IMR-90 (cell line): ENCODE measurements at regions not wholly inside any gene's neighbourhood (a gene's known extent, or its start where the extent isn't known, plus 50 kb on each side); places are given as distances from the start of the nearest gene placed in this dataset.

Source experiments
- ATAC-seq: fragments of 200-7000 bp; cut with Tn5 transposase; 2 replicates; pipeline ENCODE4 v1.9.1; 2020; ENCODE audit warnings: low read depth, mild to moderate bottlenecking, moderate library complexity
- BruUV-seq: library from RNA; stranded (reverse); fragments of 400-500 nt; replicated peaks from 2 replicates; lab custom pipeline; 2021; lab: Mats Ljungman, UMichigan
- CTCF ChIA-PET: fragments of 300-600 bp; formaldehyde crosslinking; extraction: SDS; loops from one replicate; lab custom pipeline; 2021; ENCODE audit warnings: antibody characterized with exemption; lab: Yijun Ruan, JAX
- POLR2A ChIA-PET: fragments of 300-600 bp; sonication (Branson Sonifier 250); formaldehyde crosslinking; loops from one replicate; lab custom pipeline; 2022; ENCODE audit warnings: antibody characterized with exemption; ENCODE audit not compliant: unreplicated experiment; lab: Charles Lee
- DNase-seq: peaks from one replicate; pipeline ENCODE4 v3.0.0; 2013
- H2AFZ ChIP-seq: replicated peaks from 2 replicates; pipeline ENCODE3; 2013; ENCODE audit warnings: low read length, mild to moderate bottlenecking; ENCODE audit not compliant: poor library complexity
- H2AK5ac ChIP-seq: 2 replicates; pipeline ENCODE4 v1.6.1; 2013; ENCODE audit warnings: low read depth, low read length, inconsistent platforms
- H2AK9ac ChIP-seq: replicated peaks from 2 replicates; pipeline ENCODE3; 2013; ENCODE audit warnings: mild to moderate bottlenecking, low read depth, low read length, moderate library complexity; ENCODE audit not compliant: poor library complexity
- H2BK120ac ChIP-seq: 2 replicates; pipeline ENCODE4 v1.6.1; 2013; ENCODE audit warnings: low read depth, low read length, inconsistent platforms
- H2BK15ac ChIP-seq: 3 replicates; pipeline ENCODE4 v1.6.1; 2013; ENCODE audit warnings: low read depth, low read length, inconsistent platforms
- H2BK20ac ChIP-seq: 2 replicates; pipeline ENCODE4 v1.6.1; 2013; ENCODE audit warnings: low read depth, mild to moderate bottlenecking, inconsistent platforms, low read length, moderate library complexity
- H2BK5ac ChIP-seq: 2 replicates; pipeline ENCODE4 v1.6.1; 2013; ENCODE audit warnings: mild to moderate bottlenecking, low read depth, low read length, inconsistent platforms; ENCODE audit not compliant: poor library complexity, severe bottlenecking
- H3K14ac ChIP-seq: replicated peaks from 2 replicates; pipeline ENCODE4 v1.6.1; 2013; ENCODE audit warnings: low read depth, low read length, inconsistent platforms
- H3K18ac ChIP-seq: 2 replicates; pipeline ENCODE4 v1.6.1; 2013; ENCODE audit warnings: low read depth, low read length, control low read depth
- H3K23ac ChIP-seq: 2 replicates; pipeline ENCODE4 v1.6.1; 2013; ENCODE audit warnings: low read depth, low read length, inconsistent platforms
- H3K27ac ChIP-seq: 2 replicates; pipeline ENCODE4 v1.5.1; 2013; ENCODE audit warnings: mild to moderate bottlenecking, control low read depth, low read length; ENCODE audit not compliant: insufficient read depth
- H3K27me3 ChIP-seq: 2 replicates; pipeline ENCODE4 v1.6.1; 2013; ENCODE audit warnings: low read length; ENCODE audit not compliant: control insufficient read depth, insufficient read depth
- H3K36me3 ChIP-seq: 2 replicates; pipeline ENCODE4 v1.6.1; 2013; ENCODE audit warnings: low read length, mixed read lengths; ENCODE audit not compliant: control insufficient read depth, insufficient read depth
- H3K4ac ChIP-seq: 2 replicates; pipeline ENCODE4 v1.6.1; 2013; ENCODE audit warnings: low read depth, low read length, inconsistent platforms
- H3K4me1 ChIP-seq: 2 replicates; pipeline ENCODE4 v1.6.1; 2013; ENCODE audit warnings: low read length, mixed read lengths; ENCODE audit not compliant: control insufficient read depth, insufficient read depth
- H3K4me2 ChIP-seq: 2 replicates; pipeline ENCODE4 v1.6.1; 2013; ENCODE audit warnings: low read depth, mild to moderate bottlenecking, control low read depth, low read length, moderate library complexity
- H3K4me3 ChIP-seq: 2 replicates; pipeline ENCODE4 v1.5.1; 2013; ENCODE audit warnings: low read depth, mild to moderate bottlenecking, control low read depth, low read length, moderate library complexity; ENCODE audit not compliant: insufficient read depth
- H3K56ac ChIP-seq: 2 replicates; pipeline ENCODE4 v1.6.1; 2013; ENCODE audit warnings: low read length, inconsistent platforms; ENCODE audit not compliant: insufficient read depth; ENCODE audit errors: extremely low read depth
- H3K79me1 ChIP-seq, 2 experiments: 2 replicates each; pipeline ENCODE4 v1.6.1; 2013; ENCODE audit warnings: low read length in 2 of 2, inconsistent platforms in 1 of 2, low read depth in 1 of 2
- H3K9ac ChIP-seq: 2 replicates; pipeline ENCODE4 v1.6.1; 2013; ENCODE audit warnings: low read depth, low read length, control low read depth
- H3K9me1 ChIP-seq: 2 replicates; pipeline ENCODE4 v1.6.1; 2013; ENCODE audit warnings: low read length, inconsistent platforms; ENCODE audit not compliant: insufficient read depth
- H3K9me3 ChIP-seq: 2 replicates; pipeline ENCODE4 v1.6.1; 2013; ENCODE audit warnings: low read length; ENCODE audit not compliant: control insufficient read depth, insufficient read depth
- H4K20me1 ChIP-seq: 2 replicates; pipeline ENCODE4 v1.6.1; 2013; ENCODE audit warnings: low read length, inconsistent platforms; ENCODE audit not compliant: insufficient read depth
- H4K5ac ChIP-seq: 2 replicates; pipeline ENCODE4 v1.6.1; 2013; ENCODE audit warnings: mild to moderate bottlenecking, low read depth, low read length, control low read depth
- H4K8ac ChIP-seq, 2 experiments: 2 replicates each; pipeline ENCODE4 v1.6.1; 2013; ENCODE audit warnings: low read depth in 2 of 2, low read length in 2 of 2, control low read depth in 1 of 2, inconsistent platforms in 1 of 2
- H4K91ac ChIP-seq: 2 replicates; pipeline ENCODE4 v1.6.1; 2013; ENCODE audit warnings: low read depth, low read length, inconsistent platforms; ENCODE audit not compliant: insufficient read depth
- BHLHE40 ChIP-seq: fragments of 150-350 bp; IDR thresholded peaks from 2 replicates; pipeline ENCODE4 v1.6.1; 2016; ENCODE audit warnings: mild to moderate bottlenecking, low read depth, low read length
- CEBPB ChIP-seq: IDR thresholded peaks from 2 replicates; pipeline ENCODE4 v1.6.1; 2012; ENCODE audit warnings: low read depth, low read length, improper control_type of control experiment
- CHD1 ChIP-seq: IDR thresholded peaks from 2 replicates; pipeline ENCODE4 v1.6.1; 2012; ENCODE audit warnings: low read depth, low read length, improper control_type of control experiment
- FOS ChIP-seq: fragments of 150-350 bp; IDR thresholded peaks from 2 replicates; pipeline ENCODE4 v1.6.1; 2016; ENCODE audit warnings: low read depth, low read length
- MAFK ChIP-seq: IDR thresholded peaks from 2 replicates; pipeline ENCODE4 v1.6.1; 2012; ENCODE audit warnings: low read depth, low read length, improper control_type of control experiment
- MAZ ChIP-seq: IDR thresholded peaks from 2 replicates; pipeline ENCODE4 v1.6.1; 2012; ENCODE audit warnings: low read depth, mild to moderate bottlenecking, low read length, improper control_type of control experiment, moderate library complexity, borderline replicate concordance
- MXI1 ChIP-seq: IDR thresholded peaks from 2 replicates; pipeline ENCODE4 v1.6.1; 2012; ENCODE audit warnings: low read depth, mild to moderate bottlenecking, low read length, moderate library complexity, borderline replicate concordance
- NFE2L2 ChIP-seq: fragments of 150-350 bp; IDR thresholded peaks from 2 replicates; pipeline ENCODE4 v1.6.1; 2016; ENCODE audit warnings: low read depth, mild to moderate bottlenecking, low read length
- POLR2A ChIP-seq: IDR thresholded peaks from 2 replicates; pipeline ENCODE4 v1.6.1; 2012; ENCODE audit warnings: mild to moderate bottlenecking, low read depth, low read length
- RAD21 ChIP-seq: IDR thresholded peaks from 2 replicates; pipeline ENCODE4 v1.6.1; 2012; ENCODE audit warnings: low read length, improper control_type of control experiment
- RFX5 ChIP-seq: IDR thresholded peaks from 2 replicates; pipeline ENCODE4 v1.8.0; 2012; ENCODE audit warnings: low read depth, mild to moderate bottlenecking, low read length, moderate library complexity
- SMC3 ChIP-seq: fragments of 150-350 bp; IDR thresholded peaks from 2 replicates; pipeline ENCODE4 v1.6.1; 2016; ENCODE audit warnings: low read depth, mild to moderate bottlenecking, antibody characterized with exemption, low read length, moderate library complexity
- WGBS, 2 experiments: methylation state at CpG; one replicate each; pipeline versions ENCODE4 v1.1.5 to v1.1.7; 2013; ENCODE audit warnings: missing lambda C conversion rate in 2 of 2; ENCODE audit not compliant: insufficient read length in 1 of 2; ENCODE audit errors: extremely low coverage in 2 of 2; 5-methylcytosine and 5-hydroxymethylcytosine counted together
- dilution Hi-C: fragments of 300-500 bp; cut with HindIII; formaldehyde crosslinking; loops from one replicate; pipeline ENCODE4 v1.14.3; 2018; ENCODE audit warnings: low sequenced_read_pairs; ENCODE audit not compliant: unreplicated experiment
- in situ Hi-C: fragments of 300-500 bp; cut with MboI; formaldehyde crosslinking; loops from 3 replicates; pipeline ENCODE4 v1.14.3; 2019; ENCODE audit warnings: low sequenced_read_pairs, inconsistent platforms, mixed read lengths
- intact Hi-C: fragments of 100-400 bp; cut with micrococcal nuclease; formaldehyde crosslinking; loops from 2 replicates; pipeline ENCODE4 v1.10.0; 2022
- TF ChIP-seq, protein P1 (sequence below): fragments of 150-350 bp; IDR thresholded peaks from 2 replicates; pipeline ENCODE4 v1.6.1; 2017; ENCODE audit warnings: mild to moderate bottlenecking, antibody characterized with exemption, low read length, low read depth
- TF ChIP-seq, protein P2 (sequence below): fragments of 150-350 bp; IDR thresholded peaks from 2 replicates; pipeline ENCODE4 v1.6.1; 2016; ENCODE audit warnings: low read depth, mild to moderate bottlenecking, low read length, moderate library complexity, borderline replicate concordance
- TF ChIP-seq, protein P3 (sequence below): conservative IDR thresholded peaks from 2 replicates; pipeline ENCODE4 v1.5.1; 2012; ENCODE audit warnings: mild to moderate bottlenecking, low read depth, low read length, improper control_type of control experiment

DNA sequence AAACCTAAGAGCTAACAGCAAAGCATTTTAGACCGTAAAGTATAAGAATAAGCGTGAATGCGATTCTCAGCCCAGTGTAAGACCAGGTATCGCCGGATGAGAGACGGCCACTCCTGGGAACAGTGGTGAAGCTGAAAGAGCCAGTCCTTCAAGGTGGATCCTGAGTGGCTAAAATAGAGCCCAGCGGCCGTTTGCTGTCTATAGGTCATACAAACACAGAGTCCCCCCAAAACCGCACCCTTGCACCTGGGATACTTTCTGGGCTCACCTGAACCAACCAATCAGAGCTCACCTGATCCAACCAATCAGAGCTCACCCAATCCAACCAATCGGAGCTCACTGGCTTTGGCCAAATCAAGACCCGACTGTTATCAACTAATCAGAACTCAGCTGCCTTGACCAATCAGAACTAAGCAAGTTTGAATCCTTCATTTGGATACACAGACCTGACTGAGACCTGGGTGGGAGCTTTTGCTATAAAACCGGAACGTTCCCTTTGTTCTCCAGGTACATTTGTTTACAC is 248.2 kb downstream of the DLL1 start:
- DNase-seq: no peak
- 87% methylated on average over 6 of the region's 13 CpGs; no CpG with 5 or more reads in 1 of the 2 experiments for WGBS, 2 experiments
- H3K9ac ChIP-seq: no peak overlapping the region
- POLR2A ChIA-PET: no interaction called here
- no peak overlapping the region for H3K56ac ChIP-seq
- ATAC-seq: no peak
- in situ Hi-C loops: no loop called here
- H4K20me1 ChIP-seq: no peaks in the 10 kb centered on the region
- no peak overlapping the region for H3K14ac ChIP-seq
- H3K4me2 ChIP-seq: no peak overlapping the region
- no peak overlapping the region for H3K18ac ChIP-seq
- H2AK5ac ChIP-seq: no peak overlapping the region
- H4K8ac ChIP-seq: no peak overlapping the region
- peaks cover 49% of the 10 kb centered on the region for H3K9me3 ChIP-seq
- CTCF ChIA-PET: no interaction called here
- TF ChIP-seq CHD1: no peak
- TF ChIP-seq BHLHE40: no peak
- TF ChIP-seq, protein P1, sequence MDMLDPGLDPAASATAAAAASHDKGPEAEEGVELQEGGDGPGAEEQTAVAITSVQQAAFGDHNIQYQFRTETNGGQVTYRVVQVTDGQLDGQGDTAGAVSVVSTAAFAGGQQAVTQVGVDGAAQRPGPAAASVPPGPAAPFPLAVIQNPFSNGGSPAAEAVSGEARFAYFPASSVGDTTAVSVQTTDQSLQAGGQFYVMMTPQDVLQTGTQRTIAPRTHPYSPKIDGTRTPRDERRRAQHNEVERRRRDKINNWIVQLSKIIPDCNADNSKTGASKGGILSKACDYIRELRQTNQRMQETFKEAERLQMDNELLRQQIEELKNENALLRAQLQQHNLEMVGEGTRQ: no peak
- TF ChIP-seq, protein P2, sequence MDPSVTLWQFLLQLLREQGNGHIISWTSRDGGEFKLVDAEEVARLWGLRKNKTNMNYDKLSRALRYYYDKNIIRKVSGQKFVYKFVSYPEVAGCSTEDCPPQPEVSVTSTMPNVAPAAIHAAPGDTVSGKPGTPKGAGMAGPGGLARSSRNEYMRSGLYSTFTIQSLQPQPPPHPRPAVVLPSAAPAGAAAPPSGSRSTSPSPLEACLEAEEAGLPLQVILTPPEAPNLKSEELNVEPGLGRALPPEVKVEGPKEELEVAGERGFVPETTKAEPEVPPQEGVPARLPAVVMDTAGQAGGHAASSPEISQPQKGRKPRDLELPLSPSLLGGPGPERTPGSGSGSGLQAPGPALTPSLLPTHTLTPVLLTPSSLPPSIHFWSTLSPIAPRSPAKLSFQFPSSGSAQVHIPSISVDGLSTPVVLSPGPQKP: no peak
- TF ChIP-seq RAD21: no peak
- no peak for TF ChIP-seq MXI1
- no peak for TF ChIP-seq NFE2L2
- TF ChIP-seq SMC3: no peak
- TF ChIP-seq, protein P3, sequence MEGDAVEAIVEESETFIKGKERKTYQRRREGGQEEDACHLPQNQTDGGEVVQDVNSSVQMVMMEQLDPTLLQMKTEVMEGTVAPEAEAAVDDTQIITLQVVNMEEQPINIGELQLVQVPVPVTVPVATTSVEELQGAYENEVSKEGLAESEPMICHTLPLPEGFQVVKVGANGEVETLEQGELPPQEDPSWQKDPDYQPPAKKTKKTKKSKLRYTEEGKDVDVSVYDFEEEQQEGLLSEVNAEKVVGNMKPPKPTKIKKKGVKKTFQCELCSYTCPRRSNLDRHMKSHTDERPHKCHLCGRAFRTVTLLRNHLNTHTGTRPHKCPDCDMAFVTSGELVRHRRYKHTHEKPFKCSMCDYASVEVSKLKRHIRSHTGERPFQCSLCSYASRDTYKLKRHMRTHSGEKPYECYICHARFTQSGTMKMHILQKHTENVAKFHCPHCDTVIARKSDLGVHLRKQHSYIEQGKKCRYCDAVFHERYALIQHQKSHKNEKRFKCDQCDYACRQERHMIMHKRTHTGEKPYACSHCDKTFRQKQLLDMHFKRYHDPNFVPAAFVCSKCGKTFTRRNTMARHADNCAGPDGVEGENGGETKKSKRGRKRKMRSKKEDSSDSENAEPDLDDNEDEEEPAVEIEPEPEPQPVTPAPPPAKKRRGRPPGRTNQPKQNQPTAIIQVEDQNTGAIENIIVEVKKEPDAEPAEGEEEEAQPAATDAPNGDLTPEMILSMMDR: no peak
- no peak for TF ChIP-seq MAZ
- no peak for TF ChIP-seq MAFK
- TF ChIP-seq RFX5: no peak
- TF ChIP-seq FOS: no peak
- TF ChIP-seq CEBPB: no peak
- TF ChIP-seq POLR2A: no peak
- no peak overlapping the region for H2AK9ac ChIP-seq
- no TSS peak for BruUV-seq
- H2AFZ ChIP-seq: no peak overlapping the region
- H4K91ac ChIP-seq: no peak overlapping the region
- H2BK20ac ChIP-seq: no peak overlapping the region
- no peak overlapping the region for H3K23ac ChIP-seq
- H3K36me3 ChIP-seq: no peaks in the 10 kb centered on the region
- H3K4ac ChIP-seq: no peak overlapping the region
- H2BK5ac ChIP-seq: no peak overlapping the region
- dilution Hi-C loops: no loop called here
- intact Hi-C loops: no loop called here
- no peak overlapping the region for H3K4me3 ChIP-seq
- H2BK15ac ChIP-seq: no peak overlapping the region
- H2BK120ac ChIP-seq: no peak overlapping the region
- no peaks in the 10 kb centered on the region for H3K27me3 ChIP-seq
- H3K27ac ChIP-seq: no peak overlapping the region
- no peak overlapping the region for H4K5ac ChIP-seq
- no peaks in the 10 kb centered on the region for H3K4me1 ChIP-seq
- no peaks in the 10 kb centered on the region for H3K9me1 ChIP-seq
- no peaks in the 10 kb centered on the region for H3K79me1 ChIP-seq
